NCI-H2081 (cell line): ENCODE measurements at regions not wholly inside any gene's neighbourhood (a gene's known extent, or its start where the extent isn't known, plus 50 kb on each side); places are given as distances from the start of the nearest gene placed in this dataset.

ENCODE experiments used
- DNase-seq, 2 experiments: peaks; one replicate each; lab custom pipeline; 2025; lab: John Stamatoyannopoulos, UW

GRCh38 chr9:115943431-115944165 is 210.0 kb upstream of the PAPPA start:
- DNase-seq: no peak

- DNase-seq: no peak
Measured at GRCh38 chr9:115944166-115944948, 209.2 kb upstream of the PAPPA start.

DNA sequence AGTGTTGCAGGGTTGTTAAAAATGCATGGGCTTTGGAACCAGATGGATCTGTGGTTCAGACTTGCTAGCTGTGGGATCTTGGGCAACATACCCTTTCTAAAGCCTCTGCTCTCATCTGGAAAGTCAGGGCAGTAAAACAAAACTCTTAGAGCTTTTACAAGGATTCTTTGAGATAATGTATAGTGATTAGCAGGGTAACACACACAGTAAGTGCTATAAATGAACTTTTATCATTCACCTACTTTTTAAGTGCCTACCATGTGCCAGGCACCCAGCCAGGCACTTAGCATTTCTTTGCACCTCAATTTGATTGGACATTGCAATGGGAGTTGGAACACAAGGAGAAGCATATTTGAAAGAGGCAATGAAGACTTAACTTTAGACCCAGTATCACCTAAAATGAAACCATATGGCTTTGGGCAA is 208.6 kb upstream of the PAPPA start:
- no peak for DNase-seq

- DNase-seq: no peak
Measured at GRCh38 chr9:115946530-115946929, 207.1 kb upstream of the PAPPA start.

DNA sequence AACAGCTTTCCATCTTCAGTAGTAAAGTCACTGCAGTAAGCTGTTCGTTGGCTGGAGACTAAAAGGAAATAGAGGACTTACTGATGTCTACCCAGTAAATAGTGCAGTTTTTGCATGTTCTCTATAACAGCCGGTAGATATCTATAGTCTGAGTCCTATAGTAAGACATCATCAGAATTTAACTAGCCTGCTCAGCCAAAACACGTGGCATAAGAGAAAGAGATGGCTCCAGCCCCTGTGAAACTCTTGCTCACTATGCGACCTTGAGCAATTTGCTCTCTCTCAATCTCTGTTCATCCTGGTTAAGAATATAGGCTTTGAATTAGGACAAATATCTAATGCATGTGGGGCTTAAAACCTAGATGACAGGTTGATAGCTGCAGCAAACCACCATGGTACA is 201.6 kb upstream of the PAPPA start:
- no peak for DNase-seq

- no peak for DNase-seq
Measured at GRCh38 chr9:115952430-115953292, 200.9 kb upstream of the PAPPA start.

DNA sequence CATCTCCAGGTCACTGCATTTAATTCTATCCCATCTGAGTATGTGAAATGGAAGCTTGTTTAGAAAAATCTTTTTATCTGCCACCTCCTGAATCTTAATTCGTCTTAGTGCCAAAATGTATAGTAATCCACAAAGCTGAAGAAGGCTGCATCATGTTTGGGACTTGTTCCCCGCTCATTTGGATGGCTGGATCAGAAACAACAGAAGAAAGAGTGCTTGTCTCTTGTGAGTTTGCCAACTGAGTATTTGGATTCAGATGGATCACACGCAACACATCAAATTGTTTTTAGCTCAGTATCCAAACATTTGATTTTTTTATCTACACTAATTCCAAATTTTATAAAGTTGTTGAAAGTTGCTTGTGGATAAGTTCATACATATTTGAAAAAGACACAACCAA is 197.2 kb upstream of the PAPPA start:
- DNase-seq: no peak

DNA sequence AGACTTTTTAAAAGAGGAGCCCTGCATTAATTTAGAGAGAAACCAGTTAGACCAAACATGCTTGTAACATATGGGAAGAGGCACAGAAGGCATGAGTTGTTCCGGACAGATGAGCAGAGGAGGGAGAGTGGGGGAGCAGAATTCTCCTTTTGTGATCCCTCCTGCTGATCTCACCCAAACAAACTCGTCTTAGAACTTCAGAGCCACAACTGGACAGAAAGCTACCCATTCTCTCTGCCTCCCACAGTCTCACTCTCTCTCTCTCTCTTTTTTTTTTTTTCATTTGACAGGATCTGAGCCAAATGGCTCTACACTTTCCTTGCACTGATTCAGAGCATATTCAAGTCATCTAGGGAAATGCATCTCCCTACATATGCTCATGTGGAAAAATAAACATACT is 196.0 kb upstream of the PAPPA start:
- no peak for DNase-seq

GRCh38 chr9:115964710-115965347 is 188.8 kb upstream of the PAPPA start:
- DNase-seq: no peak

GRCh38 chr9:115966660-115967059 is 186.9 kb upstream of the PAPPA start:
- DNase-seq: no peak

- DNase-seq: no peak
Measured at GRCh38 chr9:115969096-115969495, 184.5 kb upstream of the PAPPA start.

DNA sequence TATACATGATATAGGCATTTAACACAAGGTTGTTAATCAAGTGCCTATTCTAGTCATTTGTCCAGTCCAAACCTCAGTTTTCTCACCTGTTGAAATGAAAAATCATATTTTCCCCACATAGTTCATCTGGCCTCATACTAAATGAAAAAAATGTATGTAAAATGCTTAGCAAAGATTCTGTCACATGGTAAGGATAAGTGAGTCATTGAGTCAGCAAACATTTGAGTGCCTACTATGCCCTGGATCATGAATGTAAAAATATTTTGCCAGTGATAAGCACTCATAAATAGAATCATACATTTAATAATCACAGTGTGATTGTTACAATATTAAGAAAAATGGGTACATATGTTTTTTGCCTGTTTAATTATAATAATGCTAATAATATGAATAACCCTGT is 181.2 kb upstream of the PAPPA start:
- DNase-seq: no peak

- DNase-seq: no peak
Measured at GRCh38 chr9:115972843-115973595, 180.6 kb upstream of the PAPPA start.

DNA sequence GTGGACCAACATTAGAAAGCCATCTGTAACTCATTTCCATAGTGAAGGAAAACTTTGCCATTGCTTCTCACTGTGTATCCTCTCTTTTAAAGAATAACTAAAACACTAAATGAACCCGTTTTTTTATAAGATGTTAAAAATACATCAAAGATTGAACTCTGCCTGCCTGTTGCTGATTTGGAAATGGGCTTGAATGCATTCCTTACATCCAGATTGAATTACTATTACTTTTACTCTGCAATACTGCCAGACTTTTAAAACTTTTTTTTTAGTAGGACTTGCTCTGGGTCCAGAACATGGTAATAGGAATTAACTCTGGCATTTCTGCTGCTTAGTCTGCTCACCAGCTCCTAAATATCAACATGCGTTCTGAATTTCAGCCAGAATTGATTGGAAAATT is 176.8 kb upstream of the PAPPA start:
- no peak for DNase-seq

- no peak for DNase-seq
Measured at GRCh38 chr9:115978091-115978490, 175.5 kb upstream of the PAPPA start.

GRCh38 chr9:115978659-115979096 is 174.9 kb upstream of the PAPPA start:
- peak in 1 of 2 experiments; percentile 4 for DNase-seq

DNA sequence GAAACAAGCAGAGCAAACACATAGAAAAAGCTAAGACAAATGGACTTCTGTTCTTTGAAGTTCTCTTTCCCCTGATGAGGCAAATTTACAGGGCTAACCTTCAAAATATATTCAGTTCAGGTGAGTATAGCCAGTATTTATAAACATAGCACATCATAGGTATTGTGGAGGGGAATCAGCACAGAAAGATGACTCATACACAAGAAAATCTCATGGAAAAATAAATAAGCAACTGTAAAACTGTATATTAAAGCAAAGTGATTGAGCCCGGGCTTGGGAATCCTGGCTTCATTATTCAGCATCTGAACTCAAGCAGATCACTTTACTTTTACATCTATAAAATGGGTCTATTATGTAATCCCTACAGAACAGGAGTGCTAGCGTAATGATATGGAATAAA is 173.5 kb upstream of the PAPPA start:
- no peak for DNase-seq

- no peak for DNase-seq
Measured at GRCh38 chr9:115980502-115980901, 173.1 kb upstream of the PAPPA start.

DNA sequence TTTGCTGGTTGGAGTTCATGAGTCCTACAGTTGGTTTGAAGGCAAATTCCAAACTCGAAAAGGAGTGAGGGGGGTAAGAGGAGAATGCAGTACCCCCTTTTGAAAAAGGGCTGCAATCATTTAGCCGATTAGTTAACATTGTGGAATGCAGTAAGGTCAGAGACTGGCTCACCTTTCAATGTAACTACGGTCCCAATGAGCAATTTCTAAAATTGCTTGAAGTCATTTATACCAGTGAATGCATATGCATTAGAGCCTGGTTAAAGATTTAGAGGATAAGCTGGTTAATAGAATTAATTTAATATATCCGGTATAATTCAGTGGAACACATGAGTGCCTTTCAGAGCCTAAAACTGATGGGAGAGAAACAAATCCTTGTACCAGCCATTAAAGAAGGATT is 172.6 kb upstream of the PAPPA start:
- DNase-seq: no peak

- no peak for DNase-seq
Measured at GRCh38 chr9:115983366-115983765, 170.2 kb upstream of the PAPPA start.

DNA sequence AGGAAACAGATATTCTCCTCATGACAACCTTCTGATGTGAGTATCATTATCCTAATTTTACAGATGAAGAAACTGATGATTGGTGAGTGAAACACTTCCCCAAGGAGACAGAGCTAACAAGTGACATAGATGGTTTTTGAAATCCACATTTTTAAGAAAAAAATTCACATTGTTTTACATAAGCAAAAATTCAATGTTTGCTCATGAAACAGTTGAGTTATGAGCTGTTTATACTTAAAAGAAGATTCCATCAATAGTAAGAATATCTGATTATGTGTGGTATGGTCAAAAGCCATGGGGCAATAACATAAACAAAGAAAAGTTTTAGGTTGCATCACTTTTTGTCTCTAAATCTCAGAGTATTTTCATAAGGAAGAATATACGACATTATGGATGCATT is 167.9 kb upstream of the PAPPA start:
- no peak for DNase-seq
